Fibroblast of mammary gland (primary cell): ENCODE measurements at regions not wholly inside any gene's neighbourhood (a gene's known extent, or its start where the extent isn't known, plus 50 kb on each side); places are given as distances from the start of the nearest gene placed in this dataset.
"Not testable (repeated sequence)": the region's sequence is repeated elsewhere in the genome, so short reads cannot be mapped to it uniquely, and the experiment has no call there.

Source experiments
- DNase-seq: peaks from one replicate; pipeline ENCODE4 v3.0.0-alpha.2; 2010; ENCODE audit warnings: low read depth
- H3K4me3 ChIP-seq: 2 replicates; pipeline ENCODE4 v1.5.1; 2011; ENCODE audit warnings: low read depth, mild to moderate bottlenecking, low read length, moderate library complexity; ENCODE audit not compliant: control insufficient read depth
- CTCF ChIP-seq: conservative IDR thresholded peaks from 2 replicates; pipeline ENCODE4 v1.5.1; 2011; ENCODE audit warnings: low read depth, low read length, inconsistent platforms; ENCODE audit not compliant: control insufficient read depth, insufficient read depth

DNA sequence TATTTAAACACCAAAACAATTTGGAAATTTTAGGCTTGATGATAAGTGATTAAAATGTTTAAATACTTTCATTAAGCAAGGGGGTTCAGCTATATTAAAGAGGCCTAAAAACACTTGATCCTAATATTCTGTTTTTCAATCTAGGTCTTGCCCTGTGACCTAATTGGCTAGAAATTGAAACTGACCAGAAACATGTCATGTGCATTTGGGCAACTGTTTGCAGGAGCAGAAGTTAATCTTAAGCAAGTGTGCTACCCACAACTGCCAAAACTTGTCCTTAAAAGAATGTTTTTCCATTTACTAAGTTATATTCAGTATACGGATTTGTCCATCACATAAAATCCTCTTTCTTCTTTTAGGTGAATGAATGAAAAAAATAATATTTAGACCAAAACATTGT is 167.3 kb downstream of the PPP1R3A start:
- DNase-seq: no peak

GRCh38 chr7:113748385-113748784 is 170.4 kb downstream of the PPP1R3A start:
- not testable (repeated sequence) for DNase-seq, H3K4me3 ChIP-seq

More for the DNA sequence above, 167.3 kb downstream of the PPP1R3A start:
- no peak overlapping the region for H3K4me3 ChIP-seq
- no peak for TF ChIP-seq CTCF

- not testable (repeated sequence) for DNase-seq, H3K4me3 ChIP-seq
These were observed 175.8 kb downstream of the PPP1R3A start for GRCh38 chr7:113742946-113743431.

- H3K4me3 ChIP-seq: no peak overlapping the region
- no peak for TF ChIP-seq CTCF
These were observed 176.4 kb downstream of the PPP1R3A start for GRCh38 chr7:113742377-113742776.

GRCh38 chr7:113731571-113731970 is 187.2 kb downstream of the PPP1R3A start:
- TF ChIP-seq CTCF: no peak
- no peak overlapping the region for H3K4me3 ChIP-seq
- DNase-seq: no peak

More at GRCh38 chr7:113742377-113742776, 176.4 kb downstream of the PPP1R3A start:
- DNase-seq: no peak

- H3K4me3 ChIP-seq: no peak overlapping the region
- no peak for TF ChIP-seq CTCF
- DNase-seq: peak; percentile 80
These were observed 188.4 kb downstream of the PPP1R3A start for GRCh38 chr7:113730309-113730955.

DNA sequence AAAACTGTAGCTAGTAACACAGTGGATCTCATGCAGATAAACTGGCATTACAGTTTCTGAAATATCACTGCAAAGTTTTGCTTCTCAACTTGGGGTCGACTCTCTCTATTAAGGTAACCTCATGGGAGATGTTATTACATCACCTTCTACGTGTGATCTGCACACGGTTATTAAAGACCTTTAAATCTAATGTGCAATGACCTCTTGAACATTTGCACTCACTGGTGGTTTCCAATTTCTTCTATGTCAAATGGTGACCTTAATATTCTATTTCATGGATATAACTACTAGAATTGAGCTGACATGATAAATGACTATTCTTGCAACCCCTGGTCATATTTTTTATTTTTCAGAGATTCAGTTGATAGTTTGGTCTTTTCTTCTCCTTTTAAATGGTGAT is 191.3 kb downstream of the PPP1R3A start:
- DNase-seq: no peak
- H3K4me3 ChIP-seq: no peak overlapping the region
- no peak for TF ChIP-seq CTCF

DNA sequence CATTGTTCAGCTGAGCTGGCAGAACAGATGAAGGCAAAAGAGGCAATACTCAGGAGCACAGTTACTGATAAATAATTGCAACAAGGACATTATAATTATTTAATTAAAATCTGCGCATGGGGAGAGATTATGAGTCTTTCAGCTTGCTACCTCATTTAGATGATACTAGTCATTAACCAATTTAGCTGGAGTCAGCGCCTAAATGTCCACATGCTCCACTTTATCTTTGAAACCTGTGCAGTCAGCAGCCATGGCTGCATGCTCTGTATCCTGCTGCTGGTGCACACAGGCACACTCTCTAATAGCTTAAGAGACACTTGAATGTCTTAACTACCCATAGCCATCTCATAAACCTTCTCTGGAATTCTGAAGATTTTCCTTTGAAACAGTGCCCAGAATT is 196.8 kb downstream of the PPP1R3A start:
- TF ChIP-seq CTCF: no peak
- DNase-seq: no peak
- H3K4me3 ChIP-seq: no peak overlapping the region
